MCF 10A (cell line): ENCODE measurements at regions not wholly inside any gene's neighbourhood (a gene's known extent, or its start where the extent isn't known, plus 50 kb on each side); places are given as distances from the start of the nearest gene placed in this dataset.

Experiments
- BruUV-seq: library from RNA; stranded (reverse); fragments of 400-500 nt; replicated peaks from 2 replicates; lab custom pipeline; 2021; lab: Mats Ljungman, UMichigan
- CTCF ChIA-PET: fragments of 300-600 bp; sonication (Branson Sonifier 250); formaldehyde crosslinking; extraction: SDS; loops from one replicate; lab custom pipeline; 2021; ENCODE audit warnings: antibody characterized with exemption, inconsistent platforms; lab: Yijun Ruan, JAX
- POLR2A ChIA-PET: fragments of 300-600, 350-650 bp; sonication (Branson Sonifier 250); formaldehyde crosslinking; extraction: SDS; loops from one replicate; lab custom pipeline; 2020; ENCODE audit warnings: antibody characterized with exemption, inconsistent platforms; lab: Yijun Ruan, JAX
- DNase-seq: peaks from one replicate; pipeline ENCODE4 v3.0.0-alpha.2; 2018; ENCODE audit not compliant: unreplicated experiment
- H3K27ac Mint-ChIP-seq: one replicate; pipeline ENCODE4 v1.8.0; 2022; ENCODE audit warnings: mild to moderate bottlenecking, low read depth, mixed read lengths; ENCODE audit not compliant: unreplicated experiment
- H3K27me3 Mint-ChIP-seq: one replicate; pipeline ENCODE4 v1.8.0; 2022; ENCODE audit warnings: mixed read lengths; ENCODE audit not compliant: insufficient read depth, unreplicated experiment
- H3K36me3 Mint-ChIP-seq: one replicate; pipeline ENCODE4 v1.8.0; 2022; ENCODE audit warnings: mild to moderate bottlenecking, moderate library complexity, mixed read lengths; ENCODE audit not compliant: insufficient read depth, unreplicated experiment
- H3K4me1 Mint-ChIP-seq: one replicate; pipeline ENCODE4 v1.8.0; 2022; ENCODE audit warnings: mixed read lengths; ENCODE audit not compliant: insufficient read depth, unreplicated experiment
- H3K4me3 Mint-ChIP-seq: one replicate; pipeline ENCODE4 v1.8.0; 2022; ENCODE audit warnings: mild to moderate bottlenecking, moderate library complexity, mixed read lengths; ENCODE audit not compliant: unreplicated experiment
- H3K9me3 Mint-ChIP-seq: one replicate; pipeline ENCODE4 v1.8.0; 2022; ENCODE audit warnings: mixed read lengths; ENCODE audit not compliant: unreplicated experiment
- intact Hi-C: fragments of 100-400 bp; cut with micrococcal nuclease; formaldehyde crosslinking; loops from 2 replicates; pipeline ENCODE4 v1.14.1; 2022
- TF ChIP-seq, protein P1 (sequence below): fragments of 200-600 bp; IDR thresholded peaks from one replicate; pipeline ENCODE4 v1.8.0; 2022; ENCODE audit warnings: antibody characterized with exemption, mild to moderate bottlenecking; ENCODE audit not compliant: unreplicated experiment

DNA sequence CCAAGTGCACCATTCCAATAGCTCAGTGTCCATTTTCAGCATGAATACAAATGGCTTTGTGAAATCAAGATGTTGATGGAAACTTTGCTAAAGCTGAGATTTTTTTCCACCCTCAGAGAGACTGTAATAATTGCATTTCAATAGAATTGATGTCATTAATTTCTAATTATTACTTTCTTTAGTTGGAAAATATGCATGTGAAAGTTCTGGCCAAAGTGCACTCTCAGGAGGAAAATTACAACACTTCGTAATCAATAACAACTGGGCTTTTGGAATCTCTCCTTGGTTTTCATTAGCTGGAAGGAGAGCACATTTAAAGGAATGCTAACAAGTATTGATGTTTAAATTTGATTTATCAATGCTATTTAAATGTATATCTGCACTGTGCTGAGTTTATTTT lies 529.5 kb upstream of the CDH8 start:
- H3K27ac Mint-ChIP-seq = no peak overlapping the region
- TF ChIP-seq, protein P1, sequence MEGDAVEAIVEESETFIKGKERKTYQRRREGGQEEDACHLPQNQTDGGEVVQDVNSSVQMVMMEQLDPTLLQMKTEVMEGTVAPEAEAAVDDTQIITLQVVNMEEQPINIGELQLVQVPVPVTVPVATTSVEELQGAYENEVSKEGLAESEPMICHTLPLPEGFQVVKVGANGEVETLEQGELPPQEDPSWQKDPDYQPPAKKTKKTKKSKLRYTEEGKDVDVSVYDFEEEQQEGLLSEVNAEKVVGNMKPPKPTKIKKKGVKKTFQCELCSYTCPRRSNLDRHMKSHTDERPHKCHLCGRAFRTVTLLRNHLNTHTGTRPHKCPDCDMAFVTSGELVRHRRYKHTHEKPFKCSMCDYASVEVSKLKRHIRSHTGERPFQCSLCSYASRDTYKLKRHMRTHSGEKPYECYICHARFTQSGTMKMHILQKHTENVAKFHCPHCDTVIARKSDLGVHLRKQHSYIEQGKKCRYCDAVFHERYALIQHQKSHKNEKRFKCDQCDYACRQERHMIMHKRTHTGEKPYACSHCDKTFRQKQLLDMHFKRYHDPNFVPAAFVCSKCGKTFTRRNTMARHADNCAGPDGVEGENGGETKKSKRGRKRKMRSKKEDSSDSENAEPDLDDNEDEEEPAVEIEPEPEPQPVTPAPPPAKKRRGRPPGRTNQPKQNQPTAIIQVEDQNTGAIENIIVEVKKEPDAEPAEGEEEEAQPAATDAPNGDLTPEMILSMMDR = no peak
- no peaks in the 10 kb centered on the region for H3K4me1 Mint-ChIP-seq
- H3K36me3 Mint-ChIP-seq = no peaks in the 10 kb centered on the region
- no peaks in the 10 kb centered on the region for H3K27me3 Mint-ChIP-seq
- POLR2A ChIA-PET = no interaction called here
- peaks cover 14% of the 10 kb centered on the region for H3K9me3 Mint-ChIP-seq
- no TSS peak for BruUV-seq
- no peak for DNase-seq
- intact Hi-C loops = no loop called here
- CTCF ChIA-PET = interaction anchor here (0.6 kb wide), 1 partner anchor 122 kb away, joined by 3 read pairs; no protein-coding TSS in a partner anchor
- no peak overlapping the region for H3K4me3 Mint-ChIP-seq

DNA sequence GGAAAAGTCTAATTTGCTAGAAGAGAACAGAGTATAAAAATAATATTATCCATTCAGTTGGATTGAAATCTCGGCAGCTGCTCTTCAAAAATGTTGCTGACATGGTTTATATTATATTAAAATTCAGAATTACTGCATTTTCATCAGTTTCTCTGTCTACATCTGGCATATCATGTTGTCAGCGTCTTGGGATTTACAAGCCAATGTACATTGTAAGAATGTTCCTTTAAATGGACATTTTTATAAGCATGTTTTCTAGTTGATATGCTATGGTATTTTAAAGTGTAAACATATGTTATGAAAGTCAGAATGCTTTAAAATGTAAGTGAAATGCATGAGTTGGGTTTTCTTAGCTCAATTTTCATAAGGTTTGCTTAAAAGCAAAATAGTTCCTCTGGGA lies 528.1 kb upstream of the CDH8 start:
- no peaks in the 10 kb centered on the region for H3K4me1 Mint-ChIP-seq
- H3K4me3 Mint-ChIP-seq = no peak overlapping the region
- ChIA-PET POLR2A (no interaction called here), CTCF (no interaction called here)
- peaks cover 22% of the 10 kb centered on the region for H3K9me3 Mint-ChIP-seq
- H3K27ac Mint-ChIP-seq = no peak overlapping the region
- TF ChIP-seq, protein P1 = no peak
- H3K36me3 Mint-ChIP-seq = no peaks in the 10 kb centered on the region
- no TSS peak for BruUV-seq
- no peaks in the 10 kb centered on the region for H3K27me3 Mint-ChIP-seq
- DNase-seq = no peak
- intact Hi-C loops = no loop called here

- no peaks in the 10 kb centered on the region for H3K36me3 Mint-ChIP-seq
- peaks cover 37% of the 10 kb centered on the region for H3K9me3 Mint-ChIP-seq
- ChIA-PET POLR2A (interaction anchor here (1.2 kb wide), 1 partner anchor 215 kb away, joined by 3 read pairs; no protein-coding TSS in a partner anchor), CTCF (no interaction called here)
- H3K27ac Mint-ChIP-seq = no peak overlapping the region
- no TSS peak for BruUV-seq
- TF ChIP-seq, protein P1 = no peak
- no peak for DNase-seq
- intact Hi-C loops = no loop called here
- H3K4me1 Mint-ChIP-seq = no peaks in the 10 kb centered on the region
- no peaks in the 10 kb centered on the region for H3K27me3 Mint-ChIP-seq
- H3K4me3 Mint-ChIP-seq = no peak overlapping the region
These were observed 525.9 kb upstream of the CDH8 start for GRCh38 chr16:62562121-62562520.

- intact Hi-C loops = no loop called here
- no peak overlapping the region for H3K27ac Mint-ChIP-seq
- no TSS peak for BruUV-seq
- peaks cover 32% of the 10 kb centered on the region for H3K9me3 Mint-ChIP-seq
- ChIA-PET CTCF (no interaction called here), POLR2A (no interaction called here)
- TF ChIP-seq, protein P1 = no peak
- DNase-seq = no peak
- no peaks in the 10 kb centered on the region for H3K4me1 Mint-ChIP-seq
- H3K27me3 Mint-ChIP-seq = no peaks in the 10 kb centered on the region
- no peak overlapping the region for H3K4me3 Mint-ChIP-seq
- no peaks in the 10 kb centered on the region for H3K36me3 Mint-ChIP-seq
These were observed 513.6 kb upstream of the CDH8 start for GRCh38 chr16:62549875-62550274.
